H1 (cell line): ENCODE measurements at regions not wholly inside any gene's neighbourhood (a gene's known extent, or its start where the extent isn't known, plus 50 kb on each side); places are given as distances from the start of the nearest gene placed in this dataset.

Source experiments
- CHD7 ChIP-seq: fragments of 300-600 bp; sonication (generic); IDR thresholded peaks from 2 replicates; pipeline ENCODE4 v1.7.1; 2012; ENCODE audit warnings: low read length, moderate library complexity, mild to moderate bottlenecking, inconsistent platforms; ENCODE audit not compliant: insufficient replicate concordance
- KDM4A ChIP-seq: IDR thresholded peaks from one replicate; pipeline ENCODE4 v1.7.1; 2012; ENCODE audit warnings: low read depth, mild to moderate bottlenecking, moderate library complexity, low read length, inconsistent platforms; ENCODE audit not compliant: severe bottlenecking
- KDM5A ChIP-seq: fragments of 200-600 bp; IDR thresholded peaks from 2 replicates; pipeline ENCODE4 v1.7.1; 2012; ENCODE audit warnings: mild to moderate bottlenecking, low read length, inconsistent platforms, mixed read lengths
- POLR2A ChIP-seq, 2 experiments: IDR thresholded peaks; 1 replicate in 1 of 2; 2 replicates in 1 of 2; pipeline ENCODE4 v1.6.1; 2011; ENCODE audit warnings: low read depth in 2 of 2, low read length in 2 of 2, mild to moderate bottlenecking in 2 of 2; ENCODE audit errors: control extremely low read depth in 1 of 2
- TCF12 ChIP-seq: IDR thresholded peaks from 2 replicates; pipeline ENCODE4 v1.6.1; 2011; ENCODE audit warnings: low read depth, mild to moderate bottlenecking, low read length

- TF ChIP-seq CHD7 (no peak), KDM5A (no peak), TCF12 (no peak), KDM4A (no peak), POLR2A (IDR thresholded peaks at IDR 0.05; ENCODE audit: control extremely low read depth in 1 of 2, low read depth in 2 of 2, low read length in 2 of 2) (no peak)
These were observed 193.8 kb upstream of the PHYHIPL start (continued) for GRCh38 chr10:58982470-58983239.
